Skeletal muscle tissue (tissue), 3 donors: ENCODE measurements at regions not wholly inside any gene's neighbourhood (a gene's known extent, or its start where the extent isn't known, plus 50 kb on each side); places are given as distances from the start of the nearest gene placed in this dataset.

Experiments used
- H3K27ac ChIP-seq: one replicate; pipeline ENCODE4 v1.7.0; 2013; ENCODE audit warnings: mild to moderate bottlenecking, low read depth, low read length, inconsistent platforms
- H3K27me3 ChIP-seq, 3 donors: one replicate each; pipeline ENCODE4 v1.7.0; 2013; ENCODE audit warnings: low read length in 3 of 3; ENCODE audit not compliant: control insufficient read depth in 3 of 3, insufficient read depth in 3 of 3
- H3K36me3 ChIP-seq, 3 donors: one replicate each; pipeline ENCODE4 v1.7.0; 2013; ENCODE audit warnings: low read length in 3 of 3; ENCODE audit not compliant: control insufficient read depth in 3 of 3, insufficient read depth in 3 of 3
- H3K4me1 ChIP-seq, 3 donors: one replicate each; pipeline ENCODE4 v1.7.0; 2013; ENCODE audit warnings: low read length in 3 of 3, mild to moderate bottlenecking in 3 of 3; ENCODE audit not compliant: control insufficient read depth in 3 of 3, insufficient read depth in 3 of 3
- H3K4me3 ChIP-seq, 3 donors: one replicate each; pipeline ENCODE4 v1.7.0; 2013; ENCODE audit warnings: low read length in 3 of 3
- H3K9ac ChIP-seq, 3 donors: one replicate each; pipeline ENCODE4 v1.7.0; 2013; ENCODE audit warnings: low read length in 3 of 3, mild to moderate bottlenecking in 3 of 3, moderate library complexity in 2 of 3, low read depth in 1 of 3
- H3K9me3 ChIP-seq, 3 donors: one replicate each; pipeline ENCODE4 v1.7.0; 2013; ENCODE audit warnings: low read length in 3 of 3; ENCODE audit not compliant: control insufficient read depth in 3 of 3
- donor health status: Osteomylitis.

- Histone ChIP-seq H3K9ac (no peak overlapping the region), H3K27ac (no peak overlapping the region), H3K27me3 (peaks cover 0 to 13% (median 8%) of the 10 kb centered on the region in 3 donors), H3K36me3 (no peaks in the 10 kb centered on the region), H3K4me1 (no peaks in the 10 kb centered on the region), H3K4me3 (no peak overlapping the region), H3K9me3 (no peaks in the 10 kb centered on the region)
These were observed 415.7 kb downstream of the PTPRU start for GRCh38 chr1:29651684-29652665.

- Histone ChIP-seq H3K9ac (no peak overlapping the region), H3K36me3 (no peaks in the 10 kb centered on the region), H3K4me3 (no peak overlapping the region), H3K4me1 (no peaks in the 10 kb centered on the region), H3K27me3 (peaks cover 0 to 13% (median 9%) of the 10 kb centered on the region in 3 donors), H3K27ac (no peak overlapping the region), H3K9me3 (no peaks in the 10 kb centered on the region)
These were observed 414.9 kb downstream of the PTPRU start for GRCh38 chr1:29651246-29651645.

- H3K27ac ChIP-seq: no peak overlapping the region
- H3K4me1 ChIP-seq: no peaks in the 10 kb centered on the region
- H3K9me3 ChIP-seq: no peaks in the 10 kb centered on the region
- H3K27me3 ChIP-seq: peaks cover 0 to 13% (median 10%) of the 10 kb centered on the region in 3 donors
- H3K4me3 ChIP-seq: no peak overlapping the region
- no peaks in the 10 kb centered on the region for H3K36me3 ChIP-seq
- no peak overlapping the region for H3K9ac ChIP-seq
These were observed 414.2 kb downstream of the PTPRU start for GRCh38 chr1:29650476-29650875.

GRCh38 chr1:29650041-29650400 is 413.7 kb downstream of the PTPRU start:
- peaks cover 0 to 13% (median 10%) of the 10 kb centered on the region in 3 donors for H3K27me3 ChIP-seq
- H3K9me3 ChIP-seq: no peaks in the 10 kb centered on the region
- H3K4me1 ChIP-seq: no peaks in the 10 kb centered on the region
- H3K9ac ChIP-seq: no peak overlapping the region
- no peak overlapping the region for H3K4me3 ChIP-seq
- H3K36me3 ChIP-seq: no peaks in the 10 kb centered on the region
- H3K27ac ChIP-seq: no peak overlapping the region

DNA sequence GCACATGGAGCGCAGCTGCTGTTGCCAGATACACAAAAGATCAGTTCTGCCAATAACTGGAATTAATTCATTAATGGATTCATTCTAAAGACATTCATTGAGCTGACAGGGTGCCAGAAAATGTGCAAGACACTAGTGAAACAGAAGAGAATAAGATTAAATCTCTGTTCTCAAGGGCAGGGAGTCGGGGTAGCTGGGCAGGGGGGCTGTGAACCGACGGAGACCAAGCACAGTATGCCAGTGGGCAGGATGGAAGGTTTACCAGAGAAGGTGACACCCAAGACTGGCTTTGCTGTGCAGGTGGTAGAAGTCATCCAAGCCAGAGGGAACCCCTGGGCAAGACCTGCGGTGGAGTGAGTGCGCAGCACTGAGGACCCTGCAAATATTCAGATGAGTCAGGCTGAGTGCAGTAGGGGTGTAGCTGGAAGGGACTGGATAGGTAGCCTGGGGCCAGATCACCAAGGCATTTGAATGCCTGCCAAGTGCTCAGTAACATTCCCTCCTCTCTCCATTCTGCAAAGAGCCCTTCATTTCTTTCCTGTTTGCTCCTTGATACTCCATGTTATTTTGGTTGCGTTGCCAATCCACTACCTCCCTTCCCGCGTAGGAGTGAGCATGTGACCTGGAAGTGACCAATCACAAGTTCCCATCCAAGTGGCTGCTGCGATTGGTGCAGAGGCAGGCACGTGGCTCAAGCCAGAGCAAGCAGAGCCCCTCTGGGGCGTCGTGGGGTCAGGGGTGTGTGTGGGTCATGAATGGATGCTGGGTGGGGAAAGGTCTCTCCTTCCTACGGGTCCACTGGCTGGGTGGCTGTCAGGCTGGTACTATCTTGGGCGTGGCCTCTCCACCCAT is 413.1 kb downstream of the PTPRU start:
- Histone ChIP-seq H3K36me3 (no peaks in the 10 kb centered on the region), H3K27me3 (peaks cover 0 to 13% (median 10%) of the 10 kb centered on the region in 3 donors), H3K9ac (no peak overlapping the region), H3K9me3 (no peaks in the 10 kb centered on the region), H3K4me3 (no peak overlapping the region), H3K4me1 (no peaks in the 10 kb centered on the region), H3K27ac (no peak overlapping the region)

- Histone ChIP-seq H3K4me3 (no peak overlapping the region), H3K9me3 (no peaks in the 10 kb centered on the region), H3K27me3 (peaks cover 0 to 13% (median 10%) of the 10 kb centered on the region in 3 donors), H3K27ac (no peak overlapping the region), H3K4me1 (no peaks in the 10 kb centered on the region), H3K36me3 (no peaks in the 10 kb centered on the region), H3K9ac (no peak overlapping the region)
These were observed 412.5 kb downstream of the PTPRU start for GRCh38 chr1:29648798-29649188.

DNA sequence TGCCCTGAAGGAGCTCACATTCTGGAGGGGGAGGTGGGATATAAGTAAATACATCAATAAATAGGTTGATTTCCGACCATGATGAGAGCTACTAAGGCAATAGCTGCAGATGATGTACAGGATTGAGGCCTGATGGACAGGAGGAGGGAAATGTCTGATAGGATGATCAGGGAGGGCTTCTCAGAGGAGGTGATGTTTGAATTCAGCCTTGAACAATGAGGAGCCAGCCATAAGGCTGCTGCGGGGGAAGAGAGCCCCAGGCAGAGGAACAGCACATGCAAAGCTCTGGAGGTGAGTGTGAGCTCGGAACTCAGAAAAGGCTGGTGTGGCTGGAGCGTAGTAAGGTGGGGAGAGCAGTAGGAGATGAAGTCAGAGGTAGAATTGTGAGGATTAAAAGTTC is 411.7 kb downstream of the PTPRU start:
- Histone ChIP-seq H3K9ac (no peak overlapping the region), H3K36me3 (no peaks in the 10 kb centered on the region), H3K9me3 (no peaks in the 10 kb centered on the region), H3K4me3 (no peak overlapping the region), H3K4me1 (no peaks in the 10 kb centered on the region), H3K27ac (no peak overlapping the region), H3K27me3 (peaks cover 0 to 13% (median 10%) of the 10 kb centered on the region in 3 donors)

- Histone ChIP-seq H3K27ac (no peak overlapping the region), H3K4me3 (no peak overlapping the region), H3K36me3 (no peaks in the 10 kb centered on the region), H3K9ac (no peak overlapping the region), H3K4me1 (no peaks in the 10 kb centered on the region), H3K27me3 (peaks cover 0 to 13% (median 10%) of the 10 kb centered on the region in 3 donors), H3K9me3 (no peaks in the 10 kb centered on the region)
These were observed 411.3 kb downstream of the PTPRU start for GRCh38 chr1:29647581-29647980.

- Histone ChIP-seq H3K9ac (no peak overlapping the region), H3K4me3 (no peak overlapping the region), H3K27ac (no peak overlapping the region), H3K9me3 (no peaks in the 10 kb centered on the region), H3K4me1 (no peaks in the 10 kb centered on the region), H3K27me3 (peaks cover 0 to 13% (median 13%) of the 10 kb centered on the region in 3 donors), H3K36me3 (no peaks in the 10 kb centered on the region)
These were observed 409.9 kb downstream of the PTPRU start for GRCh38 chr1:29646161-29646775.
